Head of caudate nucleus (tissue), 42 donors: ENCODE measurements at regions not wholly inside any gene's neighbourhood (a gene's known extent, or its start where the extent isn't known, plus 50 kb on each side); places are given as distances from the start of the nearest gene placed in this dataset.

Experiments
- DNase-seq, 42 donors: peaks; one replicate each; pipeline versions ENCODE4 v3.0.0 to v3.0.0-alpha.2; 2020 to 2021; ENCODE audit warnings: mixed read lengths in 7 of 42
- intact Hi-C: fragments of 100-400 bp; cut with DNase I; formaldehyde crosslinking; loops from one replicate; pipeline ENCODE4 v1.15.0; 2022

- intact Hi-C loops, result no loop called here
- no peak for DNase-seq
These were observed 94.5 kb upstream of the HSD17B12 start for GRCh38 chr11:43585877-43586608.

GRCh38 chr11:43589601-43590250 is 90.8 kb upstream of the HSD17B12 start:
- no peak for DNase-seq
- intact Hi-C loops, result no loop called here

- DNase-seq, result no peak
- intact Hi-C loops, result no loop called here
These were observed 79.0 kb upstream of the HSD17B12 start for GRCh38 chr11:43601511-43601910.

GRCh38 chr11:43602670-43603069 is 77.9 kb upstream of the HSD17B12 start:
- intact Hi-C loops, result no loop called here
- DNase-seq, result no peak

- intact Hi-C loops, result no loop called here
- DNase-seq, result no peak
These were observed 66.3 kb upstream of the HSD17B12 start for GRCh38 chr11:43614214-43614613.

- no peak for DNase-seq
- intact Hi-C loops, result no loop called here
These were observed 60.6 kb upstream of the HSD17B12 start for GRCh38 chr11:43619863-43620505.

GRCh38 chr11:43626798-43627197 is 53.7 kb upstream of the HSD17B12 start:
- intact Hi-C loops, result no loop called here
- DNase-seq, result no peak
